CD4-positive, alpha-beta T cell treated with Interleukin-21 for 1 hour (primary cell): ENCODE measurements at regions not wholly inside any gene's neighbourhood (a gene's known extent, or its start where the extent isn't known, plus 50 kb on each side); places are given as distances from the start of the nearest gene placed in this dataset.
A peak's percentile ranks its signal among the peaks of the same experiment; 100 is the strongest.

ENCODE experiments used
- DNase-seq: peaks from one replicate; pipeline ENCODE4 v3.0.0-alpha.2; 2020

GRCh38 chr3:81932681-81933080, 171.2 kb upstream of the GBE1 start:
- DNase-seq = no peak

DNA sequence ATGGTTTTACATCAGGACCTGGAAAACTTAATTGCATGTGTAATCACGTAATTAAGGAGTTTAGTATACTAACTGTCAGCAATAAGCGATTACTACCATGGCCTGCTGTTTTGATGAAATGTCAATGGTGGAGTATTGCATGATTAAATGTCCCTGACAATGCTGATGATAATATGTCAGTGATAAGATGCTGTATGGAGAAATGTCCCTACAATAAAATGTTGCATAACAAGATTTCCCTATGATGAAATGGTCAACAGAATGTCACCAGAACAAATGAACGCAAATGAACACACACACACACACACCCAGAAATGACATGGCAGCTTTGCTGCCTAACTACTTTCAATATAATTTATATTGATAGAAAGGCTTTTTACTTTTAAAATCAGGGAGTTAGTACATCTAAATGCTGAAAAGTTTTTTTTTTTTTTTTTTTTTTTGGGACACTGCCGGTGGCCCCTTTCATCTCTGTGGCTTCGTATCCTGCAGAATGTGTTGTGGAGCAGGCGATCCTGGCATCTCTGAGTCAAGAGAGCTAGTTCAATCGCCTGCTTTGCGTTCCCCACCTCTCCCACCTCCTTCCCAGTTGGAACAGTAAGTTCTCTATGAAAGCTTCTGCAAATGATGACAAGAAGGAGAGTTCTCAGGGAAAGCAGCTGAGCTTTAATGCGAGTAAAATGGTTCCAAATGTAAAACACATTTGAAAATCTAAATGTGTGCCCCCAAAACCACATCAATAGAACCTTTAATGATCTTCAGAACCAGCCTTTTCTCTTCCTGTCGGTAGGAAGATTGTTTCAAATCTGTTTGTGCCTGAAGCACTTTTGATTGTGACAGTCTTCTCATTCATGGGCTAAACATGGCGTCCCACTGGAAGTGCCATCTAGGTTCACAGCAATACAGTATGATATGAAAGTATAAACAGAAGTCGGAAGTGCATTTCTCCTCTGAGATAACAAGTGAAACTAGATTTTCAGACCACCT, 170.1 kb upstream of the GBE1 start:
- DNase-seq = no peak

GRCh38 chr3:81929697-81930096, 168.3 kb upstream of the GBE1 start:
- no peak for DNase-seq

DNA sequence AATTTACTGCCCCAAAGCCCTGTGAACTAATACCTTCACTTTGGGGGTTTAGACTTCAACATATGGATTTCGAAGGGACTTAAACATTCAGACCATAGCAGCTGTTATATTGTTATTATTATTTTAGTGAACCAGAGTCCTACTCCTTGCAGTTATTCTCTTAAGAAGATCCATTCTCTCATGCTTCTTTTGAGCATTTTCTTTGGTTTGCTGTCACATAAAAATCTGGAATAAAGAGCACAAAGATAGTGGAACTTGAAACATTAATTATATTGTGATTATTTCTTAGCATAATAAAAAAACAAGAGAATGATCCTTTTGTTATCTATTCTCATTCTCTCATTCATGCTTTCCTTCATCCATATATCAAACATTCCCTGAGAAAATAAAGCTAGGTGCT, 166.4 kb upstream of the GBE1 start:
- no peak for DNase-seq

GRCh38 chr3:81925385-81925784, 163.9 kb upstream of the GBE1 start:
- DNase-seq = no peak

- DNase-seq = no peak
Observed at GRCh38 chr3:81923038-81923437, 161.6 kb upstream of the GBE1 start.

GRCh38 chr3:81922404-81922803, 161.0 kb upstream of the GBE1 start:
- DNase-seq = no peak

- DNase-seq = no peak
Observed at GRCh38 chr3:81920816-81921215, 159.4 kb upstream of the GBE1 start.

DNA sequence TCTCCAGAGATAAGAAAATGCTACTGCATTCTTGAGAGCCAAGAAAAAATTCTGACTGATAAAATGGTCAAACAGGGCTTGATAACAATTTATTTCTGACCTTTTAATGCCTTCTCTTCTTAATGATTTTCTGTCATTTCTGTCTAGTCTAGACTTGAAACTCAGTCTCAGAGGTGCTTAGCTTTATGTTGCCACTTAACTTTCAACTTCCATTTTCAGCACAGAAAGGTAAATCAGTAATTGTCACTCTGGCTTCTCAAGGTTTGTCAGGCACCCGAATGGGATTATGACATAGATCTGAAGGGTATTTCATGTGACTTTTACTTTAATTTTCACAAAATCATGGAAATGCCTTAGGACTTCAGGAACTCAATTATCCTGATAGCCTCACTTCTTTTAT, 155.4 kb upstream of the GBE1 start:
- no peak for DNase-seq

DNA sequence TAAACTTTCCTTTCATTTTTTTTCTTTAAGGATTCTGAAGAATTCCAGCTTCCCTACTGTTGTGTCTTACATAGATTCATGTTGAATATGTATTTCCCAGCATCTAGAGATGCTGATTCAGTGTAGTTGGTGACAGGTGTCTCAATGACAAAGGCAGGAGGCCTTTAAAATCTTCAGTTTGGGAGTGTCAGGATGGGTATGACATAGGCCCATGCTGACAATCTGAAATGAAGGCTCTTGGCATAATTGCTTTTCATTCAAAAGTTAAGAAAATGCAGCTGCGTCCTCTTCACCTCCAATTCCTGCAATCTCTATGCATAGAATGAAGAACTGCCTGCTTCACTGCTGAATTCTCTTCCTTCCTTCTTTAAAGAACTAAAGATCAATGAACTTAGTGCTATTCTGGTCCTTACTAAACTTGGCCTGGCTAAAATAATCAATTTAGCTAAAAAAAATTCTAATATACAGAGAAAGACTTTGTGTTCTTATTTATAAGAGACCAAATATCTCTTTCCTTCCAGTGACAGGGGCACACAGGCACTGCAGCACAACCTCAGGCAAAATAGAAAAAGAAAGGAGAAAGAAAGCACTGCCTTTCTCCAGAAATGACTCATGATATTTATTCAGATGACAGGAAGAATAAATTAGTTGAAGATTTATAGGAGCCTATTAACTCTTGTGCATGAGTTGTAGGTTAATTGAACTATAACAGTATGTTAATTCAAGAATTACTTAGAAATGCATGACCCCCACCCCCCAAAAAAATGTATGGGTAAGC, 152.6 kb upstream of the GBE1 start:
- no peak for DNase-seq

DNA sequence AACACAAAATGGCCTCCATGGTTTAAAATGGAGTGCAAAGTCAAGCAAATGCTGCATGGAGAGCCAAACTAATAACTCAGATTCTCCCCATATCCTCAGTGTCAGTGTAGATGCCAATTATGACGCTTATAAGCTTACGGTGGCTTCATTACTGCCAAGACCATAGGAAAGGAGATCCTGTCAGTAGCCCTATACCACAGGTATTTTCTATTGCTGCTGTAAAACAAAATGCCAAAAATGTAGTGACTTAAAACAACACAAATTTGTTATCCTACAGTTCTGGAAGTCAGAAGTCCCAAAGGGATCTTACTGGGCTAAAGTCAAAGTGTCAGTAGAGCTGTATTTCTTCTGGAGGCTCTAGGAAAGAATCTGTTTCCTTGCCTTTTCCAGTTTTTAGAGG, 149.8 kb upstream of the GBE1 start:
- no peak for DNase-seq

DNA sequence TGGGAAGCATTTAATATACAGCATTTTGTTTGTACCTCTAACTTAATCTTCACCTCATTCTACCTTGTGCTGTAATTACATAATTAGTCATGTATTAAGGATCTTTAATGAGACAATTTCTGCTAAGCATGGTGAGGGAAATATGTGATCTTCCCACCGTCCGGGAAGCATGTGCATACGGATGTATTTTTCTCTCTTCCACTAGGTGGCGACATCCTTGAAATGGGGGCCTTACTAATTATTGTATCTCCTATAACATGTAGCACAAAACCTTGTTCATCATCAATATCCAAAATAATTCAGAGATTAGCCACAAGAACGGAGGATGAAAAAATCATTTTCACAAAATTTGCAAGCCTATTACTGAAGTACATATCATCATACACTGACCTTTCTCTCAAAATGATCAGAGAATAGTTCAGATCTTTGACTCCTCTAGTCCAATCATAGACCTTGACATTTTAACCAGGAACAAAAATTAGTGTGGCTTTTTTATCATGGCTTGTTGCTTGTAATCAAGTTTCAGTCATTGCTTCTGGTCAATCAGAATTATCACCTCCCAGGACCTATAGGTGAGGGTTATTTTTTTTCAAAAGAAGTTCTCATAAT, 148.9 kb upstream of the GBE1 start:
- peak; percentile 22 for DNase-seq

GRCh38 chr3:81909796-81910195, 148.4 kb upstream of the GBE1 start:
- DNase-seq = no peak

DNA sequence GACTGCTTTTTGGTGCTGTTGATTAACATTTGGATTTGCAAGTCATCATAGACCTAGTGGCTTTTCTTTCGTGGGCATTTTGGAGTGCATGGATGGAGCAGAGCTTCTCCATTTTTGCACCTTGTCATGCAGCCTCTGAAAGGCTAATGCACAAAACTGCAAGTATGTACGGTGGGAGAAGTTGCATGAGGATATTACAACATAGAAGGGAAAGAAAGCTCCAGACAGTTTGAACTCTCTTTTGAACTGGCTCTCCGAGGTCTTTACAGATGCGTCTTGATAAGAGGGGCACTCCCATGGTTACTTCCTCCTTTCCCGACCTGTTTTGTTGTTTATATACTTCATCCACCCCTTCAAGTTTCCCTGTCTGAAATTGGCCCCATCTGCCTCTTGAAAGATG, 147.1 kb upstream of the GBE1 start:
- no peak for DNase-seq

GRCh38 chr3:81898336-81898735, 136.9 kb upstream of the GBE1 start:
- DNase-seq = no peak

- DNase-seq = no peak
Observed at GRCh38 chr3:81894598-81894997, 133.2 kb upstream of the GBE1 start.

- DNase-seq = no peak
Observed at GRCh38 chr3:81891055-81891895, 129.8 kb upstream of the GBE1 start.

- no peak for DNase-seq
Observed at GRCh38 chr3:81888914-81889557, 127.6 kb upstream of the GBE1 start.

- no peak for DNase-seq
Observed at GRCh38 chr3:81887448-81887847, 126.0 kb upstream of the GBE1 start.

DNA sequence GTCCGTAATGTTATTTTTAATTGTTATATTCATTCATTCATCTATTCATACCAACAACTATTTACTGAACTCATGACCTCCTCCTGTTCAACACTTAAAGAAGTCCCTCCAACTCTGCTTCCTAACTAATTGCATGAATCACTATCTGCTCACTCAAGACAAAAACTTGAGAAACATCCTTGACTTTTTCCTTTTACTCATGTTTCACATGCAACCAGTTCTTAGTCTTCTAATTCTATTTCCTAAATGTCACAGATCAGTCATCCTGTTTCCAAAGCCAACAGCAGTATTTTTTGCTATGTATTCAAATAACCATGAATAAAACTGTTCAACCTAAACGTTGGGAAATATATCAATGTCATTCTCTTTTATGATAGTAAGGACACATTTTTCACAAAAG, 124.6 kb upstream of the GBE1 start:
- no peak for DNase-seq

DNA sequence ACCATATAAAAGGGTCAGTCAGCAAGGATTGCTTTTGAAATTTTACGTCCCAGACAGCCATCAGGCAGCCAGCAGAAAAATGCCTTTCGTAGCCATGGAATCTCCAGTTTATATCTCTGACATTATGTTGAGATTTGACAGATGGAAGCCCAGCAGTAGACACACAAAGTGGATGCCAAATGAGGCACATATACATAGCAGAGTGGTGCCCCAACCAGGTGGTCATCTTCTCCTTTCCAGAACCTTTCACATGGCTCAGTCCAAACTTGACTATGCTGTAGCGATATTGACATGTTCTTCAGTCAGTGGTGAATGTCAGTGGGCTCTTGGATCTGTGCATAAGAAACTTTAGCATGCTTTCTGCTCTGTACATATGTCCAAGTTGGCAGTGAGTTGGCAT, 123.3 kb upstream of the GBE1 start:
- DNase-seq = no peak

- DNase-seq = no peak
Observed at GRCh38 chr3:81876826-81877225, 115.4 kb upstream of the GBE1 start.
